K562 (cell line): ENCODE measurements at regions not wholly inside any gene's neighbourhood (a gene's known extent, or its start where the extent isn't known, plus 50 kb on each side); places are given as distances from the start of the nearest gene placed in this dataset.

Source experiments
- ATAC-seq: fragments of 200-7000 bp; cut with Tn5 transposase; 3 replicates; pipeline ENCODE4 v1.9.1; 2020; ENCODE audit warnings: moderate library complexity
- BruUV-seq: library from RNA; stranded (reverse); fragments of 400-500 nt; replicated peaks from 2 replicates; lab custom pipeline; 2021; lab: Mats Ljungman, UMichigan
- CTCF ChIA-PET: fragments of 300-600 bp; formaldehyde crosslinking; extraction: SDS; loops from one replicate; lab custom pipeline; 2021; ENCODE audit warnings: low intra/inter-chr PET ratio; lab: Yijun Ruan, JAX
- POLR2A ChIA-PET: fragments of 300-600, 350-650 bp; sonication (Branson Sonifier 250); formaldehyde crosslinking; extraction: SDS; loops from one replicate; lab custom pipeline; 2021; ENCODE audit warnings: antibody characterized with exemption, inconsistent platforms; lab: Yijun Ruan, JAX
- DNase-seq, 4 experiments: peaks; one replicate each; pipeline versions ENCODE4 v3.0.0 to v3.0.0-alpha.2; 2011 to 2018; ENCODE audit warnings: low spot score in 3 of 4, mixed read lengths in 3 of 4; ENCODE audit errors: extremely low read depth in 1 of 4
- FAIRE-seq: peaks from 2 replicates; lab custom pipeline; 2011; peaks lifted over from hg19 to GRCh38; lab: Jason Lieb, UNC
- H2AFZ ChIP-seq: 2 replicates; pipeline ENCODE4 v1.6.0; 2011; ENCODE audit warnings: low read depth, low read length, control low read depth, inconsistent platforms
- H3K27ac ChIP-seq: fragments of 200-600 bp; 3 replicates; pipeline ENCODE4 v1.8.0; 2011; ENCODE audit warnings: low read depth, mild to moderate bottlenecking, control low read depth, inconsistent platforms, low read length, moderate library complexity, mixed read lengths; ENCODE audit errors: extremely low read depth
- H3K27me3 ChIP-seq, 2 experiments: fragments of 300-600 bp in 1 of 2; 2 replicates in 1 of 2; 3 replicates in 1 of 2; pipeline versions ENCODE4 v1.6.0 to v1.8.0; 2011; ENCODE audit warnings: inconsistent platforms in 2 of 2, low read length in 2 of 2, mild to moderate bottlenecking in 1 of 2, mixed read lengths in 1 of 2, moderate library complexity in 1 of 2; ENCODE audit not compliant: control insufficient read depth in 2 of 2, insufficient read depth in 2 of 2
- H3K36me3 ChIP-seq: fragments of 300-600 bp; 3 replicates; pipeline ENCODE4 v1.8.0; 2011; ENCODE audit warnings: mild to moderate bottlenecking, low read length, inconsistent platforms; ENCODE audit not compliant: control insufficient read depth, insufficient read depth
- H3K4me1 ChIP-seq, 2 experiments: fragments of 200-600 bp in 1 of 2; replicated peaks in 1 of 2; 2 replicates in 1 of 2; 3 replicates in 1 of 2; pipeline versions ENCODE4 v1.5.1 to v1.8.0; 2011; ENCODE audit warnings: inconsistent platforms in 2 of 2, low read length in 2 of 2, mild to moderate bottlenecking in 1 of 2, mixed read lengths in 1 of 2, moderate library complexity in 1 of 2; ENCODE audit not compliant: control insufficient read depth in 2 of 2, insufficient read depth in 2 of 2
- H3K4me2 ChIP-seq: 2 replicates; pipeline ENCODE4 v1.6.1; 2011; ENCODE audit warnings: low read length, control low read depth, inconsistent platforms, mixed read lengths; ENCODE audit not compliant: insufficient read depth
- H3K4me3 ChIP-seq: fragments of 200-600 bp; sonication (generic), shearing (Covaris generic); 2 replicates; pipeline ENCODE4 v1.5.1; 2016; ENCODE audit warnings: control low read depth, inconsistent platforms
- H3K79me2 ChIP-seq: fragments of 200-600 bp; 3 replicates; pipeline ENCODE4 v1.8.0; 2011; ENCODE audit warnings: low read length, inconsistent platforms; ENCODE audit not compliant: control insufficient read depth, insufficient read depth
- H3K9ac ChIP-seq, 2 experiments: 2 replicates each; pipeline versions ENCODE4 v1.6.0 to v1.6.1; 2011; ENCODE audit warnings: low read depth in 2 of 2, low read length in 2 of 2, control low read depth in 1 of 2, inconsistent platforms in 1 of 2, mild to moderate bottlenecking in 1 of 2, mixed read lengths in 1 of 2; ENCODE audit not compliant: insufficient read depth in 1 of 2
- H3K9me1 ChIP-seq: one replicate; pipeline ENCODE4 v1.6.0; 2011; ENCODE audit warnings: inconsistent platforms, mild to moderate bottlenecking, low read length, moderate library complexity; ENCODE audit not compliant: control insufficient read depth, insufficient read depth
- H3K9me3 ChIP-seq: replicated peaks from 2 replicates; pipeline ENCODE4 v1.5.1; 2011; ENCODE audit warnings: low read depth, low read length, inconsistent platforms; ENCODE audit not compliant: control insufficient read depth, insufficient read depth
- H4K20me1 ChIP-seq: replicated peaks from 2 replicates; pipeline ENCODE4 v1.6.1; 2011; ENCODE audit warnings: low read length, inconsistent platforms, mixed read lengths; ENCODE audit not compliant: control insufficient read depth, insufficient read depth
- WGBS: fragments of 100-300 bp; shearing (Covaris generic); methylation state at CpG from one replicate; pipeline ENCODE4 v1.1.6; 2016; ENCODE audit warnings: low coverage, mixed read lengths; ENCODE audit not compliant: insufficient coverage; ENCODE audit errors: missing lambda C conversion rate; 5-methylcytosine and 5-hydroxymethylcytosine counted together
- in situ Hi-C: fragments of 300-500 bp; cut with MboI; formaldehyde crosslinking; loops from 4 replicates; pipeline ENCODE4 v1.15.0; 2018; ENCODE audit warnings: inconsistent platforms, mixed read lengths
- intact Hi-C: fragments of 100-400 bp; cut with micrococcal nuclease; formaldehyde crosslinking; loops from 2 replicates; pipeline ENCODE4 v1.14.2; 2022
- TF ChIP-seq, protein P1 (sequence below), 2 experiments: fragments of 450-650 bp in 1 of 2; sonication (generic) in 1 of 2; formaldehyde crosslinking in 1 of 2; IDR thresholded peaks; 2 replicates each; pipeline versions ENCODE4 v1.7.1 to v1.9.0; 2016 to 2022; ENCODE audit warnings: inconsistent platforms in 1 of 2, mild to moderate bottlenecking in 1 of 2, missing genetic modification reagents in 1 of 2
- TF ChIP-seq, protein P2 (sequence below): sonication (generic); formaldehyde crosslinking; IDR thresholded peaks from 2 replicates; pipeline ENCODE4 v1.9.0; 2022; ENCODE audit warnings: mild to moderate bottlenecking, missing genetic modification reagents

DNA sequence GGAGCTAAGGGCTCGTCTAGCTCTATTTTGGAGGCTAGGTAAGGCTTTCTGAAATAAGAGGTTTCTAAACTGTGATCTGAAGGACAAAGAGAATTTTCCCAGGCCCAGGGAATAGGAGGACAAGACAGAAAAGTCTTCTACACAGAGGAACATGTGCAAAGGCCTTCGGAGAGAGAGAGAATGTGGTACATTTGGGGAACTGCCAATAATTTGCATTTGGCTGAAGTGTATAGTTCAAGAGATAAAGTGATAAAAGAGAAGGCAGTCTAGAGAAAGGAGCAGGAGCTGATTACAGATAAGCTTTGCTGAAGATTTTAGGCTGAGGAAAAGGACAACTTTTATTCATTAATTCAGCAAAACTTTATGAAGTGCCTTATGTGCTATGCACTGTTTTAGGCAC lies 214.4 kb upstream of the ELL2 start:
- intact Hi-C loops (loop anchor here (10.0 kb wide), 1 partner anchor 159 kb away; no protein-coding TSS in a partner anchor), in situ Hi-C loops (no loop called here)
- Histone ChIP-seq H3K9me3 (no peaks in the 10 kb centered on the region), H3K4me2 (no peak overlapping the region), H4K20me1 (no peaks in the 10 kb centered on the region), H3K9me1 (no peaks in the 10 kb centered on the region), H3K27ac (no peak overlapping the region), H3K9ac (no peak overlapping the region), H3K4me3 (no peak overlapping the region), H3K4me1 (no peaks in the 10 kb centered on the region; a peak in 1 of 5 replicates), H3K36me3 (no peaks in the 10 kb centered on the region), H3K79me2 (no peaks in the 10 kb centered on the region), H2AFZ (no peak overlapping the region), H3K27me3 (peaks cover 8 to 14% of the 10 kb centered on the region in 2 experiments; a peak in 3 of 5 replicates)
- BruUV-seq: no TSS peak
- ChIA-PET CTCF (no interaction called here), POLR2A (interaction anchor here (0.7 to 0.9 kb wide), 2 partner anchors 202 to 216 kb away, joined by 3 read pairs; no protein-coding TSS in a partner anchor)
- DNase-seq (no peak), ATAC-seq (no peak), FAIRE-seq (no peak)
- 0% methylated on average over 2 of the region's 2 CpGs for WGBS
- TF ChIP-seq, protein P1, sequence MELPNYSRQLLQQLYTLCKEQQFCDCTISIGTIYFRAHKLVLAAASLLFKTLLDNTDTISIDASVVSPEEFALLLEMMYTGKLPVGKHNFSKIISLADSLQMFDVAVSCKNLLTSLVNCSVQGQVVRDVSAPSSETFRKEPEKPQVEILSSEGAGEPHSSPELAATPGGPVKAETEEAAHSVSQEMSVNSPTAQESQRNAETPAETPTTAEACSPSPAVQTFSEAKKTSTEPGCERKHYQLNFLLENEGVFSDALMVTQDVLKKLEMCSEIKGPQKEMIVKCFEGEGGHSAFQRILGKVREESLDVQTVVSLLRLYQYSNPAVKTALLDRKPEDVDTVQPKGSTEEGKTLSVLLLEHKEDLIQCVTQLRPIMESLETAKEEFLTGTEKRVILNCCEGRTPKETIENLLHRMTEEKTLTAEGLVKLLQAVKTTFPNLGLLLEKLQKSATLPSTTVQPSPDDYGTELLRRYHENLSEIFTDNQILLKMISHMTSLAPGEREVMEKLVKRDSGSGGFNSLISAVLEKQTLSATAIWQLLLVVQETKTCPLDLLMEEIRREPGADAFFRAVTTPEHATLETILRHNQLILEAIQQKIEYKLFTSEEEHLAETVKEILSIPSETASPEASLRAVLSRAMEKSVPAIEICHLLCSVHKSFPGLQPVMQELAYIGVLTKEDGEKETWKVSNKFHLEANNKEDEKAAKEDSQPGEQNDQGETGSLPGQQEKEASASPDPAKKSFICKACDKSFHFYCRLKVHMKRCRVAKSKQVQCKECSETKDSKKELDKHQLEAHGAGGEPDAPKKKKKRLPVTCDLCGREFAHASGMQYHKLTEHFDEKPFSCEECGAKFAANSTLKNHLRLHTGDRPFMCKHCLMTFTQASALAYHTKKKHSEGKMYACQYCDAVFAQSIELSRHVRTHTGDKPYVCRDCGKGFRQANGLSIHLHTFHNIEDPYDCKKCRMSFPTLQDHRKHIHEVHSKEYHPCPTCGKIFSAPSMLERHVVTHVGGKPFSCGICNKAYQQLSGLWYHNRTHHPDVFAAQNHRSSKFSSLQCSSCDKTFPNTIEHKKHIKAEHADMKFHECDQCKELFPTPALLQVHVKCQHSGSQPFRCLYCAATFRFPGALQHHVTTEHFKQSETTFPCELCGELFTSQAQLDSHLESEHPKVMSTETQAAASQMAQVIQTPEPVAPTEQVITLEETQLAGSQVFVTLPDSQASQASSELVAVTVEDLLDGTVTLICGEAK (IDR thresholded peaks at IDR 0.05): 0 out of 2 replicates have a peak, but pooled peaks have one; percentile 14
- TF ChIP-seq, protein P1 (CRISPR knock-in tag; IDR thresholded peaks at IDR 0.05): no peak
- TF ChIP-seq, protein P2, sequence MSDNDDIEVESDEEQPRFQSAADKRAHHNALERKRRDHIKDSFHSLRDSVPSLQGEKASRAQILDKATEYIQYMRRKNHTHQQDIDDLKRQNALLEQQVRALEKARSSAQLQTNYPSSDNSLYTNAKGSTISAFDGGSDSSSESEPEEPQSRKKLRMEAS: no peak
- TF ChIP-seq, all 486 proteins: peak for 1
